ENCODE measurements at regions not wholly inside any gene's neighbourhood (a gene's known extent, or its start where the extent isn't known, plus 50 kb on each side); places are given as distances from the start of the nearest gene placed in this dataset.

DNA sequence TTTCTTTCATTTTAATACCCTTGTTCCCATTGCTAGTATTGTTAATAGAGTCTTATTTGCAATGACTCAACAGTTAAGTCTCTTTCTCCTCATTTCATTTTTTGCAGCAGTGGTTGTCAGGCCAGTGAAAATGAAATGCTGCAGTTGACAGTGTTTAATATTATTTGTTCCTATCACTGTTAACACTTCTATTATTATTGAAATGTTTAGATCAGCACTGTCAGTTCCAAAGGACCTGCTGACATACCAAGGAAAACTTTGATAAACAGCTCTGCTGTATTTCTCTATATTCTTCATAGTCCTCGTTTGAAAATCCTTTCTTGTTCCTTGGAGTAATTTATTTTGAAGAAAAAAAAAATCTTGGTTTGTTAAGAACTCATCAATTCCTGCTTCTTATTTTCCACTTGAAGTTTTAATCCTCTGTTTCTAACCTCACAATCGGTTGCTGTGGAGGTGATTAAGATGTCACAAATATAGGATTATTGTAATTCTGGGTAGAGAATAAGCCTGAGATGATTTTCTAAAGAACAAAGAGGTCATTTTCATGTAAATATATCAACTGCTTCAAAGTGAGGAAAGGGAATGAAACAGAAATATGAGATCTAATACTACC, 1065.9 kb upstream of the CITED2 start:
- no peak for ATAC-seq (ENCODE audit: low FRiP score)
- Histone ChIP-seq H3K9me3 (ENCODE audit: control insufficient read depth, low read length) (no peaks in the 10 kb centered on the region), H3K36me3 (ENCODE audit: control insufficient read depth in 1 of 2, insufficient read depth in 2 of 2, low read length in 1 of 2) (no peaks in the 10 kb centered on the region), H3K27me3 (ENCODE audit: control insufficient read depth in 1 of 2, insufficient read depth in 2 of 2, low read length in 1 of 2) (no peaks in the 10 kb centered on the region), H3K27ac (ENCODE audit: low read depth in 1 of 2, low read length in 2 of 2) (no peak overlapping the region), H3K4me1 (ENCODE audit: control insufficient read depth in 1 of 2, insufficient read depth in 2 of 2, low read length in 2 of 2) (peaks cover 0 to 2% of the 10 kb centered on the region in 2 donors), H3K4me3 (ENCODE audit: low read length in 2 of 2) (no peak overlapping the region)
- 65 to 72% methylated on average over 2 of the region's 2 CpGs for whole genome bisulfite sequencing, 2 donors
- DNase-seq: no peak
- intact Hi-C loops (cut with DNase I): no loop called here

DNA sequence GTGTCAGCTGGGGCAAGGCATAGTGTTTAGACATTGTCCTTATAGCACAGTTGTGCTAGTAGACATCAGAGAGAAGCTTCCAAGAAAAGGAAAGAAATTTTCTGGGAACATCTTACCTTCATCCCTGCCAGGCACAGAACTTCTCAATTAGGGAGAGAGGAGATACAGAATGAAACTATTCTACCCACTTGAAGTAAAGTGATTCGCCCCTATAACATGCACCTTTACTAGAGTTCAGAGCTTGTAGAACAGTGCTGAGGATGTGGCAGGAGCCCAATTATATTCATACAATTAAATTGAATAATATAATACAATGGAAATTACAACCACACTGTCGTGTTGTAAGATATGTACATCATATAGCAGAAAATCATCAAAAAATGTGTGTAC, 1063.9 kb upstream of the CITED2 start:
- ATAC-seq (ENCODE audit: low FRiP score) (no peak), DNase-seq (no peak)
- H3K27ac ChIP-seq (ENCODE audit: low read depth in 1 of 2, low read length in 2 of 2): no peak overlapping the region
- 93 to 94% methylated on average over 2 of the region's 2 CpGs for WGBS, 2 donors
- no peaks in the 10 kb centered on the region for H3K9me3 ChIP-seq (ENCODE audit: control insufficient read depth, low read length)
- H3K36me3 ChIP-seq (ENCODE audit: control insufficient read depth in 1 of 2, insufficient read depth in 2 of 2, low read length in 1 of 2): no peaks in the 10 kb centered on the region
- no peaks in the 10 kb centered on the region for H3K27me3 ChIP-seq (ENCODE audit: control insufficient read depth in 1 of 2, insufficient read depth in 2 of 2, low read length in 1 of 2)
- no peaks in the 10 kb centered on the region for H3K4me1 ChIP-seq (ENCODE audit: control insufficient read depth in 1 of 2, insufficient read depth in 2 of 2, low read length in 2 of 2)
- intact Hi-C loops (cut with DNase I): no loop called here
- no peak overlapping the region for H3K4me3 ChIP-seq (ENCODE audit: low read length in 2 of 2)

DNA sequence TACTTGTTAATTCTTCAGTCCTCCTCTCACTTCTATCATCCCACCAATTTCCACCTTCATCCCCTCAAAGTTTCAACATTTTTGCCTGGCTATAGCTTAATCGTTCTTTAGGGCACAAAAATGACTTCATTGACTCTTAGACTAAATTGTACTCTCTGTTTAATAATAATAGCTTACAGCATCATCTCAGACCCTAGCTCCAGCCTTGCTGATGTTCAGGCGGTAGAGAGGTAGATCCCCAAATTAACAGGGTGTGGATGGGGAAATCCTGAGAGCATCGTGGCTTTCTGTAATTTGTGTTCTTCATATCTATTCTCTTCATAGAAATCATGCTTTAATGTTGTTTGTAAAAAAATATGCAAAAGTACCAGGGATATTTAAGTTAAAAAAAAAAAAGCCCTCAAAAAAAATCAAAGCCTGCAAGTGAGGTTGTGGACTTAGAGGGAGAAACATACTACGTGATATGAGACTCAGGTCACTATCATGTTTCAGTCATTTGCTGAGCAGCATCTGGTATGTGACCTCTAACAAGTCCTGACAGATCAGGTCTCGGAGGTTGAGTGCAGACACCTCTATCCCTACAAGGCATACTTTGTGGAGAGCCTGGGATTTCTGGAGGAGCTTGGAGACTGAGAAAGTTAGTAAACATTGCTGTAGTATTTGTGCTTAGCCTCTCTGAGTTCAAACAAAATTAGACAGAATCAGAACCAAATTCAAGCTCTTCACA, 1063.3 kb upstream of the CITED2 start:
- H3K4me3 ChIP-seq (ENCODE audit: low read length in 2 of 2): no peak overlapping the region
- no peaks in the 10 kb centered on the region for H3K9me3 ChIP-seq (ENCODE audit: control insufficient read depth, low read length)
- intact Hi-C loops (cut with DNase I): no loop called here
- no peaks in the 10 kb centered on the region for H3K4me1 ChIP-seq (ENCODE audit: control insufficient read depth in 1 of 2, insufficient read depth in 2 of 2, low read length in 2 of 2)
- 87 to 92% methylated on average over 5 of the region's 5 CpGs for WGBS, 2 donors
- H3K27ac ChIP-seq (ENCODE audit: low read depth in 1 of 2, low read length in 2 of 2): no peak overlapping the region
- no peaks in the 10 kb centered on the region for H3K27me3 ChIP-seq (ENCODE audit: control insufficient read depth in 1 of 2, insufficient read depth in 2 of 2, low read length in 1 of 2)
- ATAC-seq (ENCODE audit: low FRiP score) (no peak), DNase-seq (no peak)
- no peaks in the 10 kb centered on the region for H3K36me3 ChIP-seq (ENCODE audit: control insufficient read depth in 1 of 2, insufficient read depth in 2 of 2, low read length in 1 of 2)

DNA sequence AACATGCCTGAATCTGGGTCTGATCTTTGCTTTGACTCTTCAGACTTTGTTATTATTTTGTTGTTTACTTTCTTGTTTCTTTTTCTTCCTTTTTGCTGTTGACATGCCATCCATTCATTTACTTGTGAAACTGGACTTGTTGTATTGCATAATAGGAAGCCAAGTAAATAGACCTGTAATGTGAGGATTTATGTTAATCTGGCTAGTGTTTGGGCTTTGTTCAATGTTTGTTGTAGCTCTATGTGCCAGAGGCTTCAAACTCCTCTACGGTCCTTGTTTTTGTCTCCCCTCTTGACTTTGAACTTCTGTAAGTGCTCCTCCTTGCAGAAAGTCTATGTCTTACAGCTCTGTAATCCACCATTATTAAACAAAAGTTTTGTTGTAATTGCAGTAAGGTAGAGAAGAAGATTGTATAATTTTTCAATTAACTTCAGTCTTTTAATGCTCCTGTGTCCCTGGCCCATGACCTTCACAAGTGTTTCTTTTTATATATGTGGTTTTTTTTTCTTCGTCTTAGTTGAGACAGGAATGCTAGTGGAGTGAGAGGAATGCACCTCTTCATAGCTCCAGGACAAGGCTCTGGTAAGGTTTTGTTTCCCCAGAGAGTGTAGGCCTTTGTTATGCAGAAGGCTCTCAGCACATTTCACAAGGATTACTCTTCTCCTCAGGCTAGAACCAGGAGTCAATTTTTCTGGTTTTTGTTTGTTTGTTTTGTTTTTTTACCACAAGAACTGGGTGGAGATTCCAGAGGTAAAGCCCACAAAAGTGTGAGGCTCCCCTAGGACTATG, 1061.8 kb upstream of the CITED2 start:
- no peaks in the 10 kb centered on the region for H3K36me3 ChIP-seq (ENCODE audit: control insufficient read depth in 1 of 2, insufficient read depth in 2 of 2, low read length in 1 of 2)
- no peaks in the 10 kb centered on the region for H3K9me3 ChIP-seq (ENCODE audit: control insufficient read depth, low read length)
- intact Hi-C loops (cut with DNase I): no loop called here
- 51 to 53% methylated on average over 2 of the region's 2 CpGs for WGBS, 2 donors
- H3K27me3 ChIP-seq (ENCODE audit: control insufficient read depth in 1 of 2, insufficient read depth in 2 of 2, low read length in 1 of 2): no peaks in the 10 kb centered on the region
- DNase-seq (no peak), ATAC-seq (ENCODE audit: low FRiP score) (no peak)
- no peak overlapping the region for H3K4me3 ChIP-seq (ENCODE audit: low read length in 2 of 2)
- no peak overlapping the region for H3K27ac ChIP-seq (ENCODE audit: low read depth in 1 of 2, low read length in 2 of 2)
- H3K4me1 ChIP-seq (ENCODE audit: control insufficient read depth in 1 of 2, insufficient read depth in 2 of 2, low read length in 2 of 2): no peaks in the 10 kb centered on the region

DNA sequence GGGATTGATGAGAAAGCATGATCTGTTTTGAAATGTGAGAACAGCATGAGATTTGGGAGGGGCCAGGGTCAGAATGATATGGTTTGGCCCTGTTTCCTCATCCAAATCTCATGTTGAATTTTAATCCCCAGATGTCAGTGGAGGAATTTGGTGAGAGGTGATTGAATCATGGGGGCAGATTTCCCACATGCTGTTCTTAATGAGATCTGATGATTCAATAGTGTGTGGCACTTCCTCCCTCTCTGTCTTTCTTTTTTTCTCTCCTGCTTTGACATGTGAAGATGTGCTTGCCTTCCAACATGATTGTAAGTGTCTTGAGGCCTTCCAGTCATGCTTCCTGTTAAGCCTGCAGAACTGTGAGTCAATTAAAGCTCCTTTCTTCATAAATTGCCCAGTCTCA, 1060.3 kb upstream of the CITED2 start:
- H3K9me3 ChIP-seq (ENCODE audit: control insufficient read depth, low read length): no peaks in the 10 kb centered on the region
- intact Hi-C loops (cut with DNase I): no loop called here
- H3K36me3 ChIP-seq (ENCODE audit: control insufficient read depth in 1 of 2, insufficient read depth in 2 of 2, low read length in 1 of 2): no peaks in the 10 kb centered on the region
- H3K4me3 ChIP-seq (ENCODE audit: low read length in 2 of 2): no peak overlapping the region
- no peaks in the 10 kb centered on the region for H3K4me1 ChIP-seq (ENCODE audit: control insufficient read depth in 1 of 2, insufficient read depth in 2 of 2, low read length in 2 of 2)
- DNase-seq (no peak), ATAC-seq (ENCODE audit: low FRiP score) (no peak)
- no peak overlapping the region for H3K27ac ChIP-seq (ENCODE audit: low read depth in 1 of 2, low read length in 2 of 2)
- no peaks in the 10 kb centered on the region for H3K27me3 ChIP-seq (ENCODE audit: control insufficient read depth in 1 of 2, insufficient read depth in 2 of 2, low read length in 1 of 2)

DNA sequence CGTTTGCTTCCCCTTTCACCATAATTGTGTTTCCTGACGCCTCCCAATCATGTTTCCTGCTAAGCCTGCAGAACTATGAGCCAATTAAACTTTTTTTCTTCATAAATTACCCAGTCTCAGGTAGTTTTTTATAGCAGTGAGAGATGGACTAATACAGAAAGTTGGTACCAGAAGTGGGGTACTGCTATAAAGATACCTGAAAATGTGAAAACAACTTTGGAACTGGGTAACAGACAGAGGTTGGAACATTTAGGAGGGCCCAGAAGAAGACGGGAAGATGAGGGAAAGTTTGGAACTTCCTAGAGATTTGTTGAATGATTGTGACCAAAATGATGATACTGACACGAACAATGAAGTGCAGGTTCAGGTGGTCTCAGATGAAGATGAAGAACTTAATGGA, 1058.6 kb upstream of the CITED2 start:
- Histone ChIP-seq H3K27ac (ENCODE audit: low read depth in 1 of 2, low read length in 2 of 2) (no peak overlapping the region), H3K27me3 (ENCODE audit: control insufficient read depth in 1 of 2, insufficient read depth in 2 of 2, low read length in 1 of 2) (no peaks in the 10 kb centered on the region), H3K36me3 (ENCODE audit: control insufficient read depth in 1 of 2, insufficient read depth in 2 of 2, low read length in 1 of 2) (no peaks in the 10 kb centered on the region), H3K4me3 (ENCODE audit: low read length in 2 of 2) (no peak overlapping the region), H3K4me1 (ENCODE audit: control insufficient read depth in 1 of 2, insufficient read depth in 2 of 2, low read length in 2 of 2) (no peaks in the 10 kb centered on the region), H3K9me3 (ENCODE audit: control insufficient read depth, low read length) (no peaks in the 10 kb centered on the region)
- intact Hi-C loops (cut with DNase I): no loop called here
- WGBS, 2 donors: 97 to 99% methylated on average over 4 of the region's 4 CpGs
- DNase-seq (no peak), ATAC-seq (ENCODE audit: low FRiP score) (no peak)

DNA sequence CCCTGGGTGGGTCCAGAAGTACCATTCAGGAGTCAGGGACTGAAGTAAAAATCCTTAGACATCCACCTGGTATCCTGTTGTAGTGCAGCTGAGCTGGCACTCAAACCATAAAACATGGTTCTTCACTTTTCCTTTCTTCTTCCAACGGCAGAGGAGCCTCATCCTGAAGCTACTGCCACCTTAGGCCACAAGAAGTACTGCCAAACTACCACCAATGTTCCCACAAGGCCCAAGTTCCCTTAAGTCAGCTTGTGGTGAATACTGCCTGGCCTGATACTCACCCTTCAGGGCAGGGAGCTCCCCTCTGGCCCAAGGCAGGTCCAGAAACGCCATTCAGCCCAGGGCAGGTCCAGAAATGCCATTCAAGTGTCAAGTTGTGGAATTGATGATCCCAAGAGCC, 1053.4 kb upstream of the CITED2 start:
- 87 to 88% methylated on average over 2 of the region's 2 CpGs for WGBS, 2 donors
- H3K9me3 ChIP-seq (ENCODE audit: control insufficient read depth, low read length): no peaks in the 10 kb centered on the region

DNA sequence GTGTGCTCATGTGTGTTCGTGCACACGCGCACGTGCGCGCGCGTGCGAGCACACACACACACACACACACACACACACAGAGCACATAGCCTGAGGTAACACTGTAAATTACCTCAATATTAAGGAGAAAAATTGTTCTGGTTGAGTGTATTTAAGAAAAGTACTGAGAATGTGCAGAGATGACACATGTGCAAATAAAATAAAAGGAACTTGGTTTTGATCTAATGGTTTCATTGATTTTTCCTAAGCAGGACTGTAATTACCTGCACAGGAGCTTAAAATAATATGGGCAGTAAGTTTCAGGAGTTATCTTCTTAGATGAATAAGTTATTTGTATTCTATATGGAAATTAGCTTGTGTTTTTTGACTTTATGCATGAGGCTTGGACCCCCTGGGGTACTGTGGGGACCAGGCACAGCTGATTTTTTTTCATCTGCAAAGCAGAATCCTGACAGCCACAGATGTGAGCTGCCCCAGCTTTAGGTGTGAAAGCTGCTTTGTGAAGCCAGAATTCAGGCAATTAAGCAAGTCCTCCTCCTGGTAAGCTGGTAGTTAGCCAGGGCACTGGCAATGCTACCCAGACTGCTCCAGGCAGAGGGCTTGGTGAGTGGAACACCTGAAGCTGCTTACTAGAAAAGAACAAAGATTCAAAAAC, 1040.6 kb upstream of the CITED2 start:
- intact Hi-C loops (cut with DNase I): no loop called here
- Histone ChIP-seq H3K4me1 (ENCODE audit: control insufficient read depth in 1 of 2, insufficient read depth in 2 of 2, low read length in 2 of 2) (no peaks in the 10 kb centered on the region), H3K27ac (ENCODE audit: low read depth in 1 of 2, low read length in 2 of 2) (no peak overlapping the region), H3K36me3 (ENCODE audit: control insufficient read depth in 1 of 2, insufficient read depth in 2 of 2, low read length in 1 of 2) (no peaks in the 10 kb centered on the region), H3K27me3 (ENCODE audit: control insufficient read depth in 1 of 2, insufficient read depth in 2 of 2, low read length in 1 of 2) (no peaks in the 10 kb centered on the region), H3K9me3 (ENCODE audit: control insufficient read depth, low read length) (peaks cover 3% of the 10 kb centered on the region), H3K4me3 (ENCODE audit: low read length in 2 of 2) (no peak overlapping the region)
- 94 to 99% methylated on average over 9 of the region's 9 CpGs for WGBS, 2 donors
- no peak for DNase-seq
- no peak for ATAC-seq (ENCODE audit: low FRiP score)

More for the DNA sequence above, 1053.4 kb upstream of the CITED2 start:
- Histone ChIP-seq H3K4me3 (ENCODE audit: low read length in 2 of 2) (no peak overlapping the region), H3K27me3 (ENCODE audit: control insufficient read depth in 1 of 2, insufficient read depth in 2 of 2, low read length in 1 of 2) (no peaks in the 10 kb centered on the region), H3K27ac (ENCODE audit: low read depth in 1 of 2, low read length in 2 of 2) (no peak overlapping the region), H3K36me3 (ENCODE audit: control insufficient read depth in 1 of 2, insufficient read depth in 2 of 2, low read length in 1 of 2) (no peaks in the 10 kb centered on the region), H3K4me1 (ENCODE audit: control insufficient read depth in 1 of 2, insufficient read depth in 2 of 2, low read length in 2 of 2) (no peaks in the 10 kb centered on the region)
- intact Hi-C loops (cut with DNase I): no loop called here
- DNase-seq: no peak
- no peak for ATAC-seq (ENCODE audit: low FRiP score)
